CD4-positive, alpha-beta T cell treated with Interleukin-2 at 100 ng/mL for 4 hours (primary cell): ENCODE measurements at regions not wholly inside any gene's neighbourhood (a gene's known extent, or its start where the extent isn't known, plus 50 kb on each side); places are given as distances from the start of the nearest gene placed in this dataset.
"Not testable (repeated sequence)": the region's sequence is repeated elsewhere in the genome, so short reads cannot be mapped to it uniquely, and the experiment has no call there.

ENCODE experiments used
- DNase-seq: peaks from one replicate; pipeline ENCODE4 v3.0.0-alpha.2; 2020; ENCODE audit warnings: low spot score

- no peak for DNase-seq
Observed at GRCh38 chr13:44054525-44054924, 174.8 kb downstream of the LACC1 start.

- not testable (repeated sequence) for DNase-seq
Observed at GRCh38 chr13:44055681-44056080, 176.0 kb downstream of the LACC1 start.

- DNase-seq: no peak
Observed at GRCh38 chr13:44058067-44058466, 178.4 kb downstream of the LACC1 start.

GRCh38 chr13:44058624-44059215, 179.0 kb downstream of the LACC1 start:
- no peak for DNase-seq

GRCh38 chr13:44061876-44062275, 182.2 kb downstream of the LACC1 start:
- DNase-seq: no peak

GRCh38 chr13:44063467-44063866, 183.8 kb downstream of the LACC1 start:
- no peak for DNase-seq

- DNase-seq: no peak
Observed at GRCh38 chr13:44063881-44064280, 184.2 kb downstream of the LACC1 start.

GRCh38 chr13:44064357-44064756, 184.7 kb downstream of the LACC1 start:
- no peak for DNase-seq

GRCh38 chr13:44068169-44068568, 188.5 kb downstream of the LACC1 start:
- no peak for DNase-seq

GRCh38 chr13:44068737-44069136, 189.0 kb downstream of the LACC1 start:
- DNase-seq: no peak

- DNase-seq: no peak
Observed at GRCh38 chr13:44072536-44072935, 192.8 kb downstream of the LACC1 start.

- no peak for DNase-seq
Observed at GRCh38 chr13:44074611-44075010, 194.9 kb downstream of the LACC1 start.

GRCh38 chr13:44075113-44075512, 195.4 kb downstream of the LACC1 start:
- no peak for DNase-seq

- DNase-seq: no peak
Observed at GRCh38 chr13:44078806-44079376, 199.2 kb downstream of the LACC1 start.

- no peak for DNase-seq
Observed at GRCh38 chr13:44079413-44080205, 199.9 kb downstream of the LACC1 start.

GRCh38 chr13:44084146-44084545, 204.4 kb downstream of the LACC1 start:
- DNase-seq: no peak

- DNase-seq: no peak
Observed at GRCh38 chr13:44086389-44086788, 206.7 kb downstream of the LACC1 start.

- DNase-seq: no peak
Observed at GRCh38 chr13:44088411-44088810, 208.7 kb downstream of the LACC1 start.

GRCh38 chr13:44088991-44089413, 209.3 kb downstream of the LACC1 start:
- no peak for DNase-seq

GRCh38 chr13:44089452-44089851, 209.7 kb downstream of the LACC1 start:
- no peak for DNase-seq

GRCh38 chr13:44092078-44092970, 212.6 kb downstream of the LACC1 start:
- no peak for DNase-seq
